HG03108 (cell line): ENCODE measurements at regions not wholly inside any gene's neighbourhood (a gene's known extent, or its start where the extent isn't known, plus 50 kb on each side); places are given as distances from the start of the nearest gene placed in this dataset.
"Not testable (repeated sequence)": the region's sequence is repeated elsewhere in the genome, so short reads cannot be mapped to it uniquely, and the experiment has no call there.

ENCODE experiments used
- ATAC-seq: cut with Tn5 transposase; IDR thresholded peaks from one replicate; pipeline ENCODE4 v1.9.1; 2021; ENCODE audit warnings: moderate library complexity; ENCODE audit not compliant: unreplicated experiment

DNA sequence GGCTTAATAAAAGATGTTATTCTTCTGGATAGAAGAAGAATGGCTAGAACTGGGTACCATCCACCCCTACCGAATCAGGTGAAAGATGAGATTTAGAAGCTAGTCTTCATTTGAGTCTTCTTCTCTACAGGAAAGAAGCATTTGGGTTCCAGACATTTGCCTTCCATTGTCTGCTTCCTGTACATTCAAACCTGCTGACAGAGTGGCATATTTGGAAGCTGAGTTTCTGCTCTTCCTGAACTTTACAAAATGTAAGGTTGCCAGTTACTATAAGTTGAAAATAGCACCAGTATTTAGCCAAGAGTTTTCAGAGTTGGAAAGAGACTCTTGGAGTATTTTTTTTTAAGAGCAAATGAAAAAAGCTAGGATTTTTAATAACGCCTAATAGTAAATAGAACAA lies 525.4 kb upstream of the TLE4 start:
- ATAC-seq, result no peak

GRCh38 chr9:79049371-79049770 lies 522.4 kb upstream of the TLE4 start:
- ATAC-seq, result no peak

DNA sequence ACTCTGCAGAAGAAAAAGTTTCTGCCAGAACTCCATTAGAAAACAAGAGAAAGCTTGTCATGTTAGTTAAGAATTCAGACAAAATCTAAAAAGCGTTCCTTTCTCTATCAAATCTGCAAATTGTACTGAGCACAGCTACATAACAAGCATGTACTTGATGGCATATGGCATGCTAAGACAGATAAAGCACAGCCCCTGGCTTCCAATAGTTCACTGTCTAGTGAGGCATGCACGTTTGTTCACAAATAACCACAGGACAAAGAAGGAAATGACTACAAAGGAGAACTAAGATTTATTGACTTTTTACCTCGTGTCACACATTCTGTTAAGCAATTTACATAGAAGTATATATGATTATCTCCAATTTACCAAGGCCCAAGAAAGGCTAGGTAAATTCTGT lies 518.2 kb upstream of the TLE4 start:
- ATAC-seq, result no peak

- ATAC-seq, result no peak
These were observed 517.3 kb upstream of the TLE4 start for GRCh38 chr9:79054500-79054899.

GRCh38 chr9:79056041-79056440 lies 515.7 kb upstream of the TLE4 start:
- ATAC-seq, result no peak

DNA sequence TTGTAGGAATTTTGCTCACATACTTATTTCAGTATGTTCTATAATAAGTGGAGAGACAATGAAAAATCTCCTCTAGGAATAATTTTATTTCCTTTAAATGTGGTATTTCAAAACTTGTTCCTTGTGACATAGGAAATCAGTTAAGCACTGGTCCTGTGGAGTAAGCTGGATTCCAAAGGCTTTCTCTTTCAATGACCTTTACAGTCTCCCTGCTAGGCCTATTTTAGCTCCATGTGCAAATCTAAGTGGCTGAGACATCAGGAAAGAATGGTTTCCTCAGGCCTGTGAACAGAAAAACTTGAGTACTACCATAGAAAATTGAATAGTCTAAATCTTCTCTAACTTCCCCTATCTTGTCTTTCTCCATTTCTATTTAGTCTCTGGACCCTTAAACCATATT lies 514.2 kb upstream of the TLE4 start:
- no peak for ATAC-seq

GRCh38 chr9:79060766-79061165 lies 511.0 kb upstream of the TLE4 start:
- ATAC-seq, result no peak

- no peak for ATAC-seq
These were observed 509.8 kb upstream of the TLE4 start for GRCh38 chr9:79061752-79062616.

- ATAC-seq, result no peak
These were observed 498.6 kb upstream of the TLE4 start for GRCh38 chr9:79073201-79073600.

DNA sequence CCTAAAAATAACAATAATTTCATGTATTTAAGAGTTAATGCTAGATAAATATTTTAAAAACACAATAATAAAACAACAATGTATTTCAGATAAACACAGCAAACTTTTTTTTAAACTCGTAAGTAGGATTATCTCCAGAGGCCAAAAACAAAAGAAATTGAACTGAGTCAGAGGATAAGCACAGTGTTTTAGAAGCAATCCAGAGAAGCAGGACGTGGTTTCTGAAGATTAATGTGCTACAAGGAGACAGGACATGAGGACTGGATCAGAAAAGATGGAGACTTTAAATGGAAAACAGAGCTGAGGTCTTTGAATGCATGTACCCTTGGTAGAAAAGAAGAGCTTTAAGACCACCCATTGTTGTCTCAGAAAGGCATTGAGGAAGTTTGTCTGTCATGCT lies 491.2 kb upstream of the TLE4 start:
- no peak for ATAC-seq

DNA sequence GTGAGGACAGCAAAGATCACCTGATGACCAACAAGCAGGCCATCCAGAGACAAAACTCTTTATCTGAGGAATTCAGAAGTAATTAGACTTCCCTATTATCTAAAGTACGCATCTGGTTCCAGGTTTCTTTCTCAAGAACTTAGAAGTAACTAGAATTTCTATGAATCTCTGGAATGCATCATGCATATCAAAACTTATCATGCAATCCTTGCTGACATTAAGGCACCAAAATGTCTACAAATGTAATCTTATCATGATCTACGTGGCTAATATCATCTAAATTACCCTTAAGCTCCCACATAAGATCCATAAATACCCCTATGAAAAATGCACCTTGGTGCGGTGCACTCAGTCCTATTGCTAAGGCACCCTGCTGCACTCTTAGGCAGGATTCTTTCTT lies 488.1 kb upstream of the TLE4 start:
- no peak for ATAC-seq

- no peak for ATAC-seq
These were observed 484.6 kb upstream of the TLE4 start for GRCh38 chr9:79087133-79087532.

- no peak for ATAC-seq
These were observed 482.7 kb upstream of the TLE4 start for GRCh38 chr9:79089054-79089560.

DNA sequence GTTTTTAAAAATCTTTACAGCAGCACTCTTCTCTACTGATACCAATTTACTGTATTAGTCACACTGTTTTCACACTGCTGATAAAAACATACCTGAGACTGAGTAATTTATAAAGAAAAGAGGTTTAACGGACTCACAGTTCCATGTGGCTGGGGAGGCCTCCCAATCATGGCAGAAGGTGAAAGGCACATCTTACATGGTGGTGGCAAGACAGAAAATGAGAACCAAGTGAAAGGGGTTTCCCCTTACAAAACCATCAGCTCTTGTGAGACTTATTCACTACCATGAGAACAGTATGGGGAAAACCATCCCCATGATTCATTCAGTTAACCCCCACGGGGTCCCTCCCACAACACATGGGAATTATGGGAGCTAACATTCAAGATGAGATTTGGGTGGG lies 481.9 kb upstream of the TLE4 start:
- not testable (repeated sequence) for ATAC-seq

DNA sequence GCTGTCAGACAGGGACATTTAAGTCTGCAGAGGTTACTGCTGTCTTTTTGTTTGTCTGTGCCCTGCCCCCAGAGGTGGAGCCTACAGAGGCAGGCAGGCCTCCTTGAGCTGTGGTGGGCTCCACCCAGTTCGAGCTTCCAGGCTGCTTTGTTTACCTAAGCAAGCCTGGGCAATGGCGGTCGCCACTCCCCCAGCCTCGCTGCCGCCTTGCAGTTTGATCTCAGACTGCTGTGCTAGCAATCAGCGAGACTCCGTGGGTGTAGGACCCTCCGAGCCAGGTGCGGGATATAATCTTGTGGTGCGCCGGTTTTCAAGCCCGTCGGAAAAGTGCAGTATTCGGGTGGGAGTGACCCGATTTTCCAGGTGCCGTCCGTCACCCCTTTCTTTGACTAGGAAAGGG lies 468.5 kb upstream of the TLE4 start:
- ATAC-seq, result not testable (repeated sequence)

DNA sequence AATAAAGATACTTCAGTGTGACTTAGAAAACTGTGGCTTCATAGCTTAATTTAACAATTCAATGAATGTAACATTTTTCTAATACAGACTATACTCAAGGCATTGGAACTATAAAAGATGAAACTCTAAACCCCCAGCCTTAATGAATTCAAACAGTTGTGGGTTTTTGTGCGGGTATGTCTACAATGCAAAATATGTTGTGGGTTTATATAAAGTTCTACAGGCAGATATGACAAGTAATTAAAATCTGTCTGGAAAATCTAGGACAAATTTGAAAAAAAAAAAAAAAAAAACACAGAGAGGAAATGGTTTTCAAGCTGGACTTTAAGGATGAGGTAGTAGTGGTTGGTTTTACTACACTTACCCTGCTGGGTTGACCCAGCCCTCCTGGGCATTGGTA lies 467.5 kb upstream of the TLE4 start:
- no peak for ATAC-seq

DNA sequence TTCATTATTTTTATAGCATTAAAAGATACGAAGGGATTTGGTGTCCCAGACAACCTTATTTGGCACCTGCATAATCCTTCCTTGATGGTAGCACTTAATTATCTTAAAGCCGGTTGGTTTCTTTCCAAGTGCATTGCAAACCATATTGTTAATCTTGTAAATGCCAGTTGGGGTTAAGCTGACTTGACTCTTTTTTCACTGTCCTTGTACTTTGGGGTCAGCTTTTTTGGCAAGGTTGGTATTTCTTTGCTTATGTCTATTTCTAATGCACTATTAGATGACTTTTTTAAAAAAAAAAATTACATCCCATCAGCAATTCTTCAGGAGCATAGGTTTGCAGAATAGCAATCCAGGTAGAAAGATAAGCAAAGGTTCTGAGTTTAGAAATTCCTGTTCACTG lies 466.8 kb upstream of the TLE4 start:
- no peak for ATAC-seq

GRCh38 chr9:79107911-79108676 lies 463.7 kb upstream of the TLE4 start:
- ATAC-seq, result no peak

GRCh38 chr9:79111653-79112052 lies 460.1 kb upstream of the TLE4 start:
- no peak for ATAC-seq

DNA sequence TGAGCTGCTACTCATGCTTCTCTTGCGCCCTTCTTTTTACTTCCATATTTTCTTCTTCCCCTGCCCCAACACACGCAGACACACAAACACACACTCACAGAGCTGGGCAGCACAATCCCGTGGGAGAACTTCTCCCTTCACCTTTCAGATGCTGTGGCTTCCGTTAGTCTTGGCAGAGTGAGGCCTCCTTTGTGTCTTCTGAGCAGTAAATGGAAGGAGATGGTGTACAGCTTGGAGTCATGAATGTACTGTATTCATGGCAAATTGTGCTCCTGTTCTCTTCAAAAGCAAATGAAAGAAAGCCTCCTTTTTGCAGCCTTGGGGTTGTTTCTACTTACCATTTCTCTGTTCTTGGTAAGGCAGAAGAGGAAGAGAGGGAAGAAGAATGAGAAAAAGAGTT lies 456.6 kb upstream of the TLE4 start:
- no peak for ATAC-seq

DNA sequence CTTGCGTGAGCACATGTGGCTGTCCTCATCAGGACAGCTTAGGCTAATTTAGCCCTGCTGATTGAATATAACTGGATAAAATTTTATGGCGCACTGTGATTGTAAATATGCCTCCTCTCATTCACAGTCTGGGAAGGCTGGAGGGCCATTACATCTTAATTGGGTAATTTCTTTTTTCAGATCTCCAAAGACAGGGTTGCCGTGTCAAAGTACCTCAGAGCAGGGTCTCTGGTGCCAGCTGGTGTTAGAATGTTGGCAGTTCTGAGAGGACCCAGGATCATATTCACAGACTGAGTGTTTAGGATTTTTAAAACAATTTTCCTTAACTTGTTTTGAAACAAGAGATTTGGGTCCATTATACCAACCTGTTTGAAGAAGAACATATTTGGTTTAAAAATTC lies 455.7 kb upstream of the TLE4 start:
- no peak for ATAC-seq

DNA sequence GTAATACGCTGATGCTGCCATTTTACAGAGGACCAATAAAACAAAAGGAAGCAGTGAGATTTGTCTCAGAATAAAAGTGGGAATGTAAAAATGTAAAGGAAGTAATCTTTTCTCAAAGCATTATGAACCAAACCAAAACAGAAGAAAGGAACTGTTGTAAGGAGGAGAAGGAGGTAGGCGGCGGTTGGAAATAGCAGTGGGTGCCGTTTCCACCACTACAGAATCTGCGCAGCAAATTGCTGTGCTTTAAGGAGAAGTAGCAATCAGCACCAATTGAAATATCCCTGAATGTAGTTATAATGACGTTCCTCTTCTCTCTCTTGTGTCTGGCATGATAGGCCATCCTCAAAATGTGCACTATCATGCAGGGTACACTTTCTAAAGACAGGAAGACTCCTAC lies 455.1 kb upstream of the TLE4 start:
- ATAC-seq, result no peak
